ENCODE measurements at regions not wholly inside any gene's neighbourhood (a gene's known extent, or its start where the extent isn't known, plus 50 kb on each side); places are given as distances from the start of the nearest gene placed in this dataset.

- DNase-seq (ENCODE audit: low read depth), result no peak
- no peak overlapping the region for H3K4me3 ChIP-seq (ENCODE audit: low read depth, low read length)
- TF ChIP-seq, protein P1, sequence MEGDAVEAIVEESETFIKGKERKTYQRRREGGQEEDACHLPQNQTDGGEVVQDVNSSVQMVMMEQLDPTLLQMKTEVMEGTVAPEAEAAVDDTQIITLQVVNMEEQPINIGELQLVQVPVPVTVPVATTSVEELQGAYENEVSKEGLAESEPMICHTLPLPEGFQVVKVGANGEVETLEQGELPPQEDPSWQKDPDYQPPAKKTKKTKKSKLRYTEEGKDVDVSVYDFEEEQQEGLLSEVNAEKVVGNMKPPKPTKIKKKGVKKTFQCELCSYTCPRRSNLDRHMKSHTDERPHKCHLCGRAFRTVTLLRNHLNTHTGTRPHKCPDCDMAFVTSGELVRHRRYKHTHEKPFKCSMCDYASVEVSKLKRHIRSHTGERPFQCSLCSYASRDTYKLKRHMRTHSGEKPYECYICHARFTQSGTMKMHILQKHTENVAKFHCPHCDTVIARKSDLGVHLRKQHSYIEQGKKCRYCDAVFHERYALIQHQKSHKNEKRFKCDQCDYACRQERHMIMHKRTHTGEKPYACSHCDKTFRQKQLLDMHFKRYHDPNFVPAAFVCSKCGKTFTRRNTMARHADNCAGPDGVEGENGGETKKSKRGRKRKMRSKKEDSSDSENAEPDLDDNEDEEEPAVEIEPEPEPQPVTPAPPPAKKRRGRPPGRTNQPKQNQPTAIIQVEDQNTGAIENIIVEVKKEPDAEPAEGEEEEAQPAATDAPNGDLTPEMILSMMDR (IDR thresholded peaks at IDR 0.05; ENCODE audit: insufficient read depth, low read depth, low read length), result no peak
Measured at GRCh38 chr18:40004246-40004645, 1950.8 kb upstream of the PIK3C3 start.

- no peak overlapping the region for H3K4me3 ChIP-seq (ENCODE audit: low read depth, low read length)
- TF ChIP-seq, protein P1 (IDR thresholded peaks at IDR 0.05; ENCODE audit: insufficient read depth, low read depth, low read length), result no peak
- no peak for DNase-seq (ENCODE audit: low read depth)
Measured at GRCh38 chr18:39998317-39998716, 1956.7 kb upstream of the PIK3C3 start.

DNA sequence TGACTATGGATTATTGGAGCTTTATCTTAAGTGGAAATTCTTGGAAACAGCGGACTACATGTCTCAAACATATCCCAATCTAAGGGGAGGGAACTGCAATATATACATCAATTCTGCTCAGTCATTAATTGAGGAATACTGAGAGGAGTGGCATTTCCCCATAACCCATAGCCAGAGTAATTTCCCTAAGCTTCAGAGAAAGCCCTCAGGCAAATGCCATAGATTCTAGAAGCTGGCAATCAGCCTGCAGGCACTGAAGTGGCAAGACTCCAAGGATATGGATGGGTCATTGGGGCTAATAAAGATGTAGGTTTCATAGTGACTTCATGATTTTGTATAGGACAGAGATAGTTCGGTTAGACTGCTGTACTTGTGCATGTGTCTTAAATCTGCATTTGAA lies 1960.5 kb upstream of the PIK3C3 start:
- TF ChIP-seq, protein P1 (IDR thresholded peaks at IDR 0.05; ENCODE audit: insufficient read depth, low read depth, low read length), result no peak
- H3K4me3 ChIP-seq (ENCODE audit: low read depth, low read length), result no peak overlapping the region
- DNase-seq (ENCODE audit: low read depth), result no peak

- no peak for DNase-seq (ENCODE audit: low read depth)
- TF ChIP-seq, protein P1 (IDR thresholded peaks at IDR 0.05; ENCODE audit: insufficient read depth, low read depth, low read length), result no peak
- no peak overlapping the region for H3K4me3 ChIP-seq (ENCODE audit: low read depth, low read length)
Measured at GRCh38 chr18:39991696-39992265, 1963.3 kb upstream of the PIK3C3 start.

- DNase-seq (ENCODE audit: low read depth), result no peak
- no peak overlapping the region for H3K4me3 ChIP-seq (ENCODE audit: low read depth, low read length)
- TF ChIP-seq, protein P1 (IDR thresholded peaks at IDR 0.05; ENCODE audit: insufficient read depth, low read depth, low read length), result no peak
Measured at GRCh38 chr18:39990540-39990939, 1964.5 kb upstream of the PIK3C3 start.

- no peak for DNase-seq (ENCODE audit: low read depth)
- TF ChIP-seq, protein P1 (IDR thresholded peaks at IDR 0.05; ENCODE audit: insufficient read depth, low read depth, low read length), result no peak
Measured at GRCh38 chr18:39976771-39977170, 1978.3 kb upstream of the PIK3C3 start.

DNA sequence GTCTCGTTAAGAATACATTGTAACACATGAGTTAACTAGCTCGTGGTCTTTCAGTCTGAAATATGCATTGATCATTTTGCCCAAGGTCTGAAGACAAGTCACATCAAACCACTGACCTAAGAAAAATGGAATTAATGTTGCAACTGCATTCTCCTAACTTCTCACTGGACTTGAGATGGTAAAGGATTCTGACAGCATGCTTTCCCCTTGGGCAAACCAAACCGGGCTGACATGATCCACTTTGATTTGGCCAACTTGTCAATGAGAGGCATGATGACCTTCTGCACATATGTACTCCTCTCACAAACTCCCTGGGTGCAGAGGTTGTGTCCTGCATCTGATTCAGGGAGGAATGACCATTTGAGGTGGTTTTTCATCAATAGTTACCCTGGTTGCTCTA lies 1982.5 kb upstream of the PIK3C3 start:
- TF ChIP-seq, protein P1 (IDR thresholded peaks at IDR 0.05; ENCODE audit: insufficient read depth, low read depth, low read length), result no peak
- H3K4me3 ChIP-seq (ENCODE audit: low read depth, low read length), result no peak overlapping the region
- no peak for DNase-seq (ENCODE audit: low read depth)

More at GRCh38 chr18:39976771-39977170, 1978.3 kb upstream of the PIK3C3 start:
- no peak overlapping the region for H3K4me3 ChIP-seq (ENCODE audit: low read depth, low read length)

All from fibroblast of villous mesenchyme (primary cell).